Prostate gland (tissue), 2 donors: ENCODE measurements at regions not wholly inside any gene's neighbourhood (a gene's known extent, or its start where the extent isn't known, plus 50 kb on each side); places are given as distances from the start of the nearest gene placed in this dataset.

Experiments used
- DNase-seq: peaks from one replicate; pipeline ENCODE4 v3.0.0-alpha.2; 2019; ENCODE audit warnings: low spot score
- H3K27ac ChIP-seq, 2 donors: fragments of 200-600 bp; sonication (generic); 2 replicates each; pipeline ENCODE4 v1.5.1; 2017 to 2019
- H3K27me3 ChIP-seq: fragments of 200-600 bp; sonication (generic); replicated peaks from 2 replicates; pipeline ENCODE4 v1.5.1; 2019; ENCODE audit not compliant: insufficient read depth
- H3K36me3 ChIP-seq, 2 donors: fragments of 200-600 bp; sonication (generic); 1 replicate in 1 of 2; 2 replicates in 1 of 2; pipeline versions ENCODE4 v1.5.1 to v1.8.1; 2017 to 2019
- H3K4me1 ChIP-seq: fragments of 200-600 bp; sonication (generic); replicated peaks from 2 replicates; pipeline ENCODE4 v1.5.1; 2019
- H3K4me3 ChIP-seq, 2 donors: fragments of 200-600 bp; sonication (generic); 2 replicates each; pipeline ENCODE4 v1.5.1; 2017 to 2019
- H3K9me3 ChIP-seq: fragments of 200-600 bp; sonication (generic); 2 replicates; pipeline ENCODE4 v1.5.1; 2017
- CTCF ChIP-seq, 4 experiments: fragments of 200-600 bp in 2 of 4; fragments of 450-650 bp in 2 of 4; sonication (generic) in 2 of 4; IDR thresholded peaks; 1 replicate in 3 of 4; 2 replicates in 1 of 4; pipeline ENCODE4 v1.5.1; 2016 to 2019; ENCODE audit warnings: antibody characterized with exemption in 4 of 4, mild to moderate bottlenecking in 2 of 4, moderate library complexity in 2 of 4
- POLR2A ChIP-seq: fragments of 450-650 bp; IDR thresholded peaks from one replicate; pipeline ENCODE4 v1.6.1; 2016; ENCODE audit warnings: antibody characterized with exemption, mild to moderate bottlenecking
- POLR2AphosphoS5 ChIP-seq: sonication (generic); formaldehyde crosslinking; IDR thresholded peaks from one replicate; pipeline ENCODE4 v1.6.1; 2017; ENCODE audit warnings: antibody characterized with exemption
- WGBS: methylation state at CpG from one replicate; pipeline ENCODE4 v1.1.5; 2018; 5-methylcytosine and 5-hydroxymethylcytosine counted together
- intact Hi-C: fragments of 100-400 bp; cut with DNase I; formaldehyde crosslinking; loops from one replicate; pipeline ENCODE4 v1.14.2; 2022

DNA sequence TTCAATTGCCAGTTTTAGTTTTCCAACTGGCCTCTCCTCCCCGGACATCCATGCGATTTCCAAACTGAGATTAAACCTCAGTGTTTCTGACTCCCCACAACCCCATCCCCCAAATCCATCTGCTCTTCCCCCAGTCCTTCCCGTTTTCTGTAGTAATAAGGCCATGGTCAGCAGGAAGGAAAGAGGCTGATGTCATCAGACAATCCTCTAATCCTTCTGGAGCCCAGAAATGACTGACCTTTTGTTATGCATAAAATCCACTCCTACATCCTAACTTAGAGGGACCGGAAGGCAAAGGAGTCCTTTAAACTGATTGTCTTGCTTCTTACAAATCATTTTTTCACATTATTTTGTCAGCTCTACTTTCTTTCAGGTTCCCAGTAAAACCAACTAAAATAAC, 155.8 kb downstream of the INO80D start:
- Histone ChIP-seq H3K4me1 (no peaks in the 10 kb centered on the region), H3K4me3 (no peak overlapping the region), H3K27ac (no peak overlapping the region), H3K27me3 (no peaks in the 10 kb centered on the region), H3K36me3 (no peaks in the 10 kb centered on the region), H3K9me3 (no peaks in the 10 kb centered on the region)
- TF ChIP-seq POLR2A (no peak), CTCF (IDR thresholded peaks at IDR 0.05) (no peak), POLR2AphosphoS5 (no peak)
- 66% methylated on average over 4 of the region's 4 CpGs for WGBS
- intact Hi-C loops = no loop called here
- no peak for DNase-seq

DNA sequence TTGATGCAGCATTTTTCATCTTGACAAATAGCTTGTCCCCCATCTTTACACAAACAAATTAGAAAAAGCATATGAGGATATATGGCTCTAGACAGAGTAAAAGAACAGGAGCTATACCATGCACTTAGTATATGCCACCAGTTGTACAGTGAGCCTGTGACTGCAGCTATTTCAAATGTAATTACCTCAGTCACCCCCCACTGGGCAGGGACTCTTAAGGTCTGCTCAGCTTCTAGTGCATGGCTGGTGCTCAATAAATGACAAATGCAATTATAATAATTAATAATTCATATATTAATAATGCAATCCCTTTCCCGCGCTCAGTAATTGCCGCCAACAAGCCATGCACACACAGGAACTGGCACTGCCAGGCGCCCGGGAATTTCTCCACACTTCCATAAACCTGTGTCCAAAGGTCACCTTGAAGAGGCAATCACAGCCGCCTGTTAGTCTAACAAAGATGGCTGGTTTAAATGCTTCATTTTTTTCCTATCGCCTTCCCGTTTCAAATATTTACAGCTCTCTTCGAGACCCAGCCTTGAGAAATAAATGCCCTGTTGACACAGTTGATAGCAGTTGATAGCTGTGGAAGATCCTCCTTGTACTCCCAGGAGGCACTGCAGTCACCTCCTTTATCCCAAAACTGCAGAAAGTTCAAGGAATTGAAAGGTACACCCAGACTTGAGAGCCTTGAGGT, 156.6 kb downstream of the INO80D start:
- TF ChIP-seq POLR2A (no peak), CTCF (IDR thresholded peaks at IDR 0.05) (no peak), POLR2AphosphoS5 (no peak)
- Histone ChIP-seq H3K27ac (no peak overlapping the region), H3K4me1 (no peaks in the 10 kb centered on the region), H3K9me3 (no peaks in the 10 kb centered on the region), H3K36me3 (no peaks in the 10 kb centered on the region), H3K27me3 (no peaks in the 10 kb centered on the region), H3K4me3 (no peak overlapping the region)
- WGBS = 89% methylated on average over 9 of the region's 9 CpGs
- no peak for DNase-seq
- intact Hi-C loops = loop anchor here (5.0 to 10.0 kb wide), 4 partner anchors 162 to 1785 kb away; partner anchors contain the start of gene NRP2

DNA sequence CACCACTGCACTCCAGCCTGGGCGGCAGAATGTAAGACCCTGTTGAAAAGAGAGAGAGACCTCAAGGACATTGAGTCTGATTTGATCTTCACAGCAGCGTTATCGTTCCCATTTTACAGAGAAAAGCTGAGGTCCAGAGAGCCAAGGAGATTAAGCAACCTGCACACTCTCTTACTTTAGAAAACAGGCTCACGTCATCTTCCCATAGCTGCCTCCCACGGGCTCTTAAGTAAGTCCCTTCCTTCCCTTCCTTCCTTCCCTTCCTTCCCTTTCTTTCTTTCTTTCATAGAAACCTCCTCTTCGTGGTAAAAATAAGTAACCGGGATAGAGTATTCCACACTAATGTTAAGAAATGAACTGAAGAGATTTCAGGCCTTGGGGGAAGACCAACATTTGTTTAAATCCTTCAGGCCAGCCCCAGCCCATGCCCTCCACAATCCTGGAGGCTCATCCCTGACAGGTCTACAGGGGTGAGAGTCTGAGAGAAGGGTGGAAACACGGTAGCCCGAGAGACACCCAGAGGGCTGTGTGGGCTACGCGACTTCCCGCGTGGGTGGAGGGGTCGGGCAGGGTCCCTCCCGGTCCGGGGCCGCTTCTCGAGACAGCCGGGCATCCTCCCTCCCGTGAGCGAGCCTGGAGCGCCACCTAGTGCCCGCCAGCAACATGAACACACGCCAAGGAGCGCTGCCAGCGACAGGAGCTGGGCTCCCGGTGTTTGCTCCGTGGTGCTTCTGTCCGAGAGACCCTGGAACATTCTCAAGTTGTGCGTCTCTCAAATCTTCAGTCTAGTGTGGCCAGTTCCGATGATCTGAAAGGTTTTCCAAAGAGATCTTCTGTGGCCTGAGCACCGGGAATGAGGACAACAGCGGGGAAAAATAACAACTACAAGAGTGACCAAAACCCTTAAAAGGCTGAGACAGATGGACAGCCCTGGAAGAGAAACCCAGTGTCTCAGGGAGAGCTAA, 160.3 kb downstream of the INO80D start:
- H3K36me3 ChIP-seq = no peaks in the 10 kb centered on the region
- H3K27me3 ChIP-seq = no peaks in the 10 kb centered on the region
- no peaks in the 10 kb centered on the region for H3K9me3 ChIP-seq
- no peaks in the 10 kb centered on the region for H3K4me1 ChIP-seq
- intact Hi-C loops = loop anchor here (5.0 to 10.0 kb wide), 4 partner anchors 158 to 1781 kb away; partner anchors contain the start of gene NRP2
- TF ChIP-seq CTCF (IDR thresholded peaks at IDR 0.05) (peak; percentile 81 to 93 (median 92)), POLR2A (no peak)
- WGBS = 14% methylated on average over 33 of the region's 33 CpGs
- DNase-seq = peak; percentile 70
- H3K27ac ChIP-seq = peak overlapping the region in 1 of 2 donors; percentile 42
- H3K4me3 ChIP-seq = no peak overlapping the region

- H3K4me1 ChIP-seq = no peaks in the 10 kb centered on the region
- no peak overlapping the region for H3K27ac ChIP-seq
- H3K9me3 ChIP-seq = no peaks in the 10 kb centered on the region
- intact Hi-C loops = loop anchor here (5.0 to 10.0 kb wide), 4 partner anchors 157 to 1780 kb away; partner anchors contain the start of gene NRP2
- H3K4me3 ChIP-seq = no peak overlapping the region
- no peaks in the 10 kb centered on the region for H3K36me3 ChIP-seq
- DNase-seq = no peak
- TF ChIP-seq CTCF (IDR thresholded peaks at IDR 0.05) = no peak
- TF ChIP-seq POLR2AphosphoS5 = no peak
- TF ChIP-seq POLR2A = no peak
- 69% methylated on average over 9 of the region's 9 CpGs for WGBS
- no peaks in the 10 kb centered on the region for H3K27me3 ChIP-seq
Observed at GRCh38 chr2:205924676-205925075, 161.3 kb downstream of the INO80D start.
